Ishikawa (cell line): ENCODE measurements at regions not wholly inside any gene's neighbourhood (a gene's known extent, or its start where the extent isn't known, plus 50 kb on each side); places are given as distances from the start of the nearest gene placed in this dataset.

Experiments used
- CEBPB ChIP-seq: IDR thresholded peaks from 2 replicates; pipeline ENCODE4 v1.6.1; 2012
- CREB1 ChIP-seq: IDR thresholded peaks from 2 replicates; pipeline ENCODE4 v1.6.1; 2012; ENCODE audit warnings: low read depth
- EGR1 ChIP-seq: IDR thresholded peaks from 2 replicates; pipeline ENCODE4 v1.6.1; 2012
- EP300 ChIP-seq: IDR thresholded peaks from 2 replicates; pipeline ENCODE4 v1.6.1; 2012; ENCODE audit warnings: borderline replicate concordance
- FOXM1 ChIP-seq: IDR thresholded peaks from 2 replicates; pipeline ENCODE4 v1.6.1; 2012; ENCODE audit warnings: low read depth, borderline replicate concordance
- MAX ChIP-seq: IDR thresholded peaks from 2 replicates; pipeline ENCODE4 v1.6.1; 2012
- NFIC ChIP-seq: IDR thresholded peaks from 2 replicates; pipeline ENCODE4 v1.6.1; 2012
- RAD21 ChIP-seq: IDR thresholded peaks from 2 replicates; pipeline ENCODE4 v1.6.1; 2012; ENCODE audit warnings: low read depth
- REST ChIP-seq: IDR thresholded peaks from 2 replicates; pipeline ENCODE4 v1.6.1; 2012; ENCODE audit warnings: low read depth, mild to moderate bottlenecking
- TAF1 ChIP-seq: IDR thresholded peaks from 2 replicates; pipeline ENCODE4 v1.6.1; 2012; ENCODE audit warnings: low read depth, mild to moderate bottlenecking
- TCF12 ChIP-seq: IDR thresholded peaks from 2 replicates; pipeline ENCODE4 v1.6.1; 2012; ENCODE audit warnings: low read depth
- TEAD4 ChIP-seq: IDR thresholded peaks from 2 replicates; pipeline ENCODE4 v1.6.1; 2012
- USF1 ChIP-seq: IDR thresholded peaks from 2 replicates; pipeline ENCODE4 v1.6.1; 2012
- YY1 ChIP-seq: IDR thresholded peaks from 2 replicates; pipeline ENCODE4 v1.6.1; 2012; ENCODE audit warnings: low read depth
- ZBTB7A ChIP-seq: IDR thresholded peaks from 2 replicates; pipeline ENCODE4 v1.6.1; 2012; ENCODE audit warnings: low read depth

GRCh38 chr10:7485799-7486198 is 75.0 kb upstream of the SFMBT2 start:
- TF ChIP-seq RAD21 (no peak), USF1 (no peak), YY1 (no peak), CEBPB (no peak), EGR1 (no peak), TCF12 (no peak), FOXM1 (no peak), NFIC (no peak), MAX (no peak), TEAD4 (no peak), TAF1 (no peak)

- TF ChIP-seq EGR1 (no peak), TCF12 (no peak), RAD21 (no peak), ZBTB7A (no peak), REST (no peak), YY1 (no peak), CREB1 (no peak), TAF1 (no peak), FOXM1 (no peak), TEAD4 (no peak), EP300 (no peak), USF1 (no peak), NFIC (no peak), MAX (no peak), CEBPB (no peak)
These were observed 74.4 kb upstream of the SFMBT2 start for GRCh38 chr10:7485244-7485556.

GRCh38 chr10:7484456-7485243 is 73.8 kb upstream of the SFMBT2 start:
- TF ChIP-seq REST, result no peak

- TF ChIP-seq EP300 (no peak), CREB1 (no peak), TEAD4 (no peak), EGR1 (no peak)
These were observed 73.0 kb upstream of the SFMBT2 start for GRCh38 chr10:7483848-7484247.

GRCh38 chr10:7482992-7483391 is 72.2 kb upstream of the SFMBT2 start:
- TF ChIP-seq EP300, result no peak
- no peak for TF ChIP-seq FOXM1
- no peak for TF ChIP-seq TCF12
- TF ChIP-seq MAX, result no peak
- no peak for TF ChIP-seq EGR1
- TF ChIP-seq USF1, result no peak
- no peak for TF ChIP-seq REST
- TF ChIP-seq TAF1, result no peak
- no peak for TF ChIP-seq YY1
- no peak for TF ChIP-seq TEAD4
- TF ChIP-seq CREB1, result no peak
- no peak for TF ChIP-seq RAD21
- TF ChIP-seq CEBPB, result no peak
- TF ChIP-seq ZBTB7A, result no peak
